ACHN (cell line): ENCODE measurements at regions not wholly inside any gene's neighbourhood (a gene's known extent, or its start where the extent isn't known, plus 50 kb on each side); places are given as distances from the start of the nearest gene placed in this dataset.
"Not testable (repeated sequence)": the region's sequence is repeated elsewhere in the genome, so short reads cannot be mapped to it uniquely, and the experiment has no call there.

Experiments
- DNase-seq: peaks from one replicate; pipeline ENCODE4 v3.0.0-alpha.2; 2015
- in situ Hi-C: cut with HindIII; loops from 2 replicates; pipeline ENCODE4 v1.10.0; 2017; ENCODE audit warnings: low sequenced_read_pairs, low pct_ligation_motif_present, low pct_unique_long_range_greater_than_20kb

GRCh38 chr11:128158860-128159259 is 428.5 kb downstream of the ETS1 start:
- DNase-seq: no peak
- in situ Hi-C loops: loop anchor here (25.0 kb wide), 1 partner anchor 478 kb away; no protein-coding TSS in a partner anchor

- peak; percentile 73 for DNase-seq
- in situ Hi-C loops: loop anchor here (25.0 kb wide), 1 partner anchor 480 kb away; no protein-coding TSS in a partner anchor
Measured at GRCh38 chr11:128157423-128158298, 429.7 kb downstream of the ETS1 start.

GRCh38 chr11:128156486-128156885 is 430.9 kb downstream of the ETS1 start:
- in situ Hi-C loops: loop anchor here (25.0 kb wide), 1 partner anchor 481 kb away; no protein-coding TSS in a partner anchor
- DNase-seq: peak; percentile 50

- DNase-seq: no peak
- in situ Hi-C loops: loop anchor here (25.0 kb wide), 1 partner anchor 482 kb away; no protein-coding TSS in a partner anchor
Measured at GRCh38 chr11:128155590-128155989, 431.8 kb downstream of the ETS1 start.

- in situ Hi-C loops: loop anchor here (25.0 kb wide), 1 partner anchor 484 kb away; no protein-coding TSS in a partner anchor
- DNase-seq: no peak
Measured at GRCh38 chr11:128153697-128154048, 433.7 kb downstream of the ETS1 start.

GRCh38 chr11:128152796-128153696 is 434.3 kb downstream of the ETS1 start:
- in situ Hi-C loops: loop anchor here (25.0 kb wide), 1 partner anchor 484 kb away; no protein-coding TSS in a partner anchor
- DNase-seq: no peak

- DNase-seq: no peak
- in situ Hi-C loops: loop anchor here (25.0 kb wide), 1 partner anchor 486 kb away; no protein-coding TSS in a partner anchor
Measured at GRCh38 chr11:128151780-128152179, 435.6 kb downstream of the ETS1 start.

GRCh38 chr11:128151338-128151737 is 436.0 kb downstream of the ETS1 start:
- in situ Hi-C loops: loop anchor here (25.0 kb wide), 1 partner anchor 486 kb away; no protein-coding TSS in a partner anchor
- no peak for DNase-seq

- in situ Hi-C loops: no loop called here
- DNase-seq: no peak
Measured at GRCh38 chr11:128148208-128148607, 439.1 kb downstream of the ETS1 start.

- in situ Hi-C loops: no loop called here
- no peak for DNase-seq
Measured at GRCh38 chr11:128146926-128147605, 440.3 kb downstream of the ETS1 start.

- DNase-seq, in situ Hi-C loops: not testable (repeated sequence)
Measured at GRCh38 chr11:128140293-128140692, 447.1 kb downstream of the ETS1 start.

GRCh38 chr11:128135451-128135850 is 451.9 kb downstream of the ETS1 start:
- in situ Hi-C loops: no loop called here
- no peak for DNase-seq

- in situ Hi-C loops: no loop called here
- no peak for DNase-seq
Measured at GRCh38 chr11:128133501-128133900, 453.9 kb downstream of the ETS1 start.

GRCh38 chr11:128130052-128130451 is 457.3 kb downstream of the ETS1 start:
- in situ Hi-C loops: no loop called here
- no peak for DNase-seq

- no peak for DNase-seq
- in situ Hi-C loops: no loop called here
Measured at GRCh38 chr11:128125723-128126122, 461.6 kb downstream of the ETS1 start.

GRCh38 chr11:128116885-128117284 is 470.5 kb downstream of the ETS1 start:
- in situ Hi-C loops: no loop called here
- no peak for DNase-seq

- DNase-seq: no peak
- in situ Hi-C loops: no loop called here
Measured at GRCh38 chr11:128116447-128116846, 470.9 kb downstream of the ETS1 start.

- no peak for DNase-seq
- in situ Hi-C loops: no loop called here
Measured at GRCh38 chr11:128105950-128106349, 481.4 kb downstream of the ETS1 start.
